ENCODE measurements at regions not wholly inside any gene's neighbourhood (a gene's known extent, or its start where the extent isn't known, plus 50 kb on each side); places are given as distances from the start of the nearest gene placed in this dataset.

GRCh38 chr10:78815702-78816334 lies 252.9 kb upstream of the ZMIZ1 start:
- no peak for DNase-seq

GRCh38 chr10:78817361-78817760 lies 251.4 kb upstream of the ZMIZ1 start:
- DNase-seq: no peak

GRCh38 chr10:78817804-78818203 lies 251.0 kb upstream of the ZMIZ1 start:
- DNase-seq: no peak

- no peak for DNase-seq
These were observed 249.3 kb upstream of the ZMIZ1 start for GRCh38 chr10:78819361-78820006.

- DNase-seq: no peak
These were observed 248.8 kb upstream of the ZMIZ1 start for GRCh38 chr10:78820007-78820362.

- DNase-seq: no peak
These were observed 247.7 kb upstream of the ZMIZ1 start for GRCh38 chr10:78821052-78821451.

GRCh38 chr10:78828647-78829539 lies 239.9 kb upstream of the ZMIZ1 start:
- no peak for DNase-seq

- DNase-seq: no peak
These were observed 239.2 kb upstream of the ZMIZ1 start for GRCh38 chr10:78829565-78829964.

- DNase-seq: no peak
These were observed 238.4 kb upstream of the ZMIZ1 start for GRCh38 chr10:78830062-78830975.

GRCh38 chr10:78830976-78831375 lies 237.8 kb upstream of the ZMIZ1 start:
- no peak for DNase-seq

GRCh38 chr10:78831461-78831860 lies 237.3 kb upstream of the ZMIZ1 start:
- no peak for DNase-seq

- no peak for DNase-seq
These were observed 236.5 kb upstream of the ZMIZ1 start for GRCh38 chr10:78832281-78832680.

- no peak for DNase-seq
These were observed 230.6 kb upstream of the ZMIZ1 start for GRCh38 chr10:78838141-78838657.

GRCh38 chr10:78843495-78843894 lies 225.3 kb upstream of the ZMIZ1 start:
- DNase-seq: no peak

- no peak for DNase-seq
These were observed 223.7 kb upstream of the ZMIZ1 start for GRCh38 chr10:78844960-78845607.

- DNase-seq: no peak
These were observed 222.7 kb upstream of the ZMIZ1 start for GRCh38 chr10:78846071-78846470.

GRCh38 chr10:78846760-78847159 lies 222.0 kb upstream of the ZMIZ1 start:
- DNase-seq: no peak

GRCh38 chr10:78847485-78847884 lies 221.3 kb upstream of the ZMIZ1 start:
- no peak for DNase-seq

- no peak for DNase-seq
These were observed 219.7 kb upstream of the ZMIZ1 start for GRCh38 chr10:78849115-78849514.

GRCh38 chr10:78849731-78850130 lies 219.0 kb upstream of the ZMIZ1 start:
- no peak for DNase-seq

GRCh38 chr10:78850644-78851435 lies 217.9 kb upstream of the ZMIZ1 start:
- DNase-seq: no peak
